T-helper 17 cell (primary cell): ENCODE measurements at regions not wholly inside any gene's neighbourhood (a gene's known extent, or its start where the extent isn't known, plus 50 kb on each side); places are given as distances from the start of the nearest gene placed in this dataset.

Experiments used
- ATAC-seq: fragments of 150-1000 bp; cut with Tn5 transposase; 2 replicates; pipeline ENCODE4 v1.10.0; 2021; ENCODE audit warnings: mild to moderate bottlenecking, moderate library complexity
- DNase-seq, 3 donors: peaks; one replicate each; pipeline versions ENCODE4 v3.0.0 to v3.0.0-alpha.2; 2020 to 2021
- H3K9me3 ChIP-seq: one replicate; pipeline ENCODE4 v1.7.0; 2013; ENCODE audit warnings: low read length, mild to moderate bottlenecking; ENCODE audit not compliant: control insufficient read depth, poor library complexity, severe bottlenecking
- H3K27ac Mint-ChIP-seq: one replicate; pipeline ENCODE4 v1.8.0; 2022; ENCODE audit warnings: mild to moderate bottlenecking, moderate library complexity, mixed read lengths
- H3K27me3 Mint-ChIP-seq: one replicate; pipeline ENCODE4 v1.8.0; 2022; ENCODE audit warnings: mixed read lengths
- H3K36me3 Mint-ChIP-seq: one replicate; pipeline ENCODE4 v1.8.0; 2022; ENCODE audit warnings: low read depth, mixed read lengths
- H3K4me1 Mint-ChIP-seq: one replicate; pipeline ENCODE4 v1.8.0; 2022; ENCODE audit warnings: mild to moderate bottlenecking, mixed read lengths
- H3K4me3 Mint-ChIP-seq: one replicate; pipeline ENCODE4 v1.8.0; 2022; ENCODE audit warnings: mild to moderate bottlenecking, moderate library complexity, mixed read lengths

DNA sequence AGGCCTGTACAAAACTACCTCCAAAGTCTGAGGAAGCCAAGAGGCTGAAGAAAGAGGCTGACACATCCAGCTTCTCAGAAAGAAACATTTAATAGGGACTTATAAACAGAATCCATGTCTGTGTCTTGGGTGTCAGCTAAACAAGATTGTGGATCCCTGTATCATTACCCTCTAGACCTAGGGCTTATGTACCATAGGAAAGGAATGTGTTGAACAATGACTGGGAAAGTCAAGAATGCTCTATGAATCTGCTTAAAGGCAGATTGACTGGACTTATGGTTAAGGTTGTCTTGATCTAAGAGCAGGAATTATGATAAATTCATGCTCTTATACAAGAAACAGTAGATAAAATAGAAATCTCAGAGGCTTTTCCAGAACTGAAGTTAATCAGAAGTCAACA lies 335.7 kb upstream of the RPS23 start:
- Mint-ChIP-seq H3K36me3 (no peaks in the 10 kb centered on the region), H3K4me3 (no peak overlapping the region), H3K27ac (no peak overlapping the region), H3K4me1 (no peaks in the 10 kb centered on the region), H3K27me3 (no peaks in the 10 kb centered on the region)
- no peak for ATAC-seq
- no peaks in the 10 kb centered on the region for H3K9me3 ChIP-seq
- DNase-seq: no peak

DNA sequence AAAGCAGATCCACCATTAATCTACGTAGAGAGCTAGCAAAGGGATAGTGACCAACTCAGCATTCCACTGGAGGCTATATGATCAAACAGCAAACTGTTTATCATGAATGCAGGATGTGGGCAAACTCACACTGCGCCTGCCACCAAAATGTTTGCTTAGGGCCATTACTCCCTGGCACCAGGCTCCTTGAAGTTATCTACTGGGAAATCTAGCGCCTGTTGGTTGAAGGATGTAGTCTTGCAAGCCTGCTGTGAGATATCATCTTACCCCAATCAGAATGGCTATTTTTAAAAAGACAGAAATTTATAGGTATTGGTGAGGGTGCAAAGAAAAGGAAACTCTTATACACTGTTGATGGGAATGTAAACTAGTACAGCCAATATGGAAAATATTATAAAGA lies 332.5 kb upstream of the RPS23 start:
- Mint-ChIP-seq H3K27me3 (no peaks in the 10 kb centered on the region), H3K36me3 (peaks cover 2% of the 10 kb centered on the region), H3K4me3 (no peak overlapping the region), H3K4me1 (no peaks in the 10 kb centered on the region), H3K27ac (no peak overlapping the region)
- no peak for DNase-seq
- no peaks in the 10 kb centered on the region for H3K9me3 ChIP-seq
- ATAC-seq: no peak

DNA sequence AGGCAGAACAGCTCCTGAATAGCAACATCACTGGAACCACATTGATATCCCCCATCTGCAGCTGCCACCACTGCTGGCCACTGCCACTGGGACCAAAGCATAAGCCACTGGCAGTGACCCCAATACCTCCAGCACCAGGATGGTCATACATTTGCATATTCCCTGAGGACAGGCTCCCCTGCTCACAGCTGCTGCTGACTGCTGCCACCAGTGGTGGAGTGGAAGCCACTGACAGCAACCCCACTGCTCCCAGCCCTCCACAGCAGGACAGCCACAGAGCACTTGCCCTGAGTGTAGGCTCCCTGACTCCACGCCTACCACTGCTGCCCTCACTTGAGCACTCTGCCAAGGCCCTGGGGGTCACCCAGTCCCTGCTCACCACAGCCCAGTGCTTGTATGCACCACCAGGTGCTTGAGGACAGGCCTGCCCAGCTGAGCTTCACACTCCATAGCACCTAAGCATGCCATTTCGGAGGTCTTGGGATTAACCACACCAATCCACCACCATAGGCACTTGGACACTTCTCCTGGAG lies 327.4 kb upstream of the RPS23 start:
- H3K4me1 Mint-ChIP-seq: no peaks in the 10 kb centered on the region
- ATAC-seq (no peak), DNase-seq (no peak)
- H3K27me3 Mint-ChIP-seq: peaks cover 14% of the 10 kb centered on the region
- H3K36me3 Mint-ChIP-seq: peaks cover 2% of the 10 kb centered on the region
- no peaks in the 10 kb centered on the region for H3K9me3 ChIP-seq
- no peak overlapping the region for H3K27ac Mint-ChIP-seq
- H3K4me3 Mint-ChIP-seq: no peak overlapping the region

DNA sequence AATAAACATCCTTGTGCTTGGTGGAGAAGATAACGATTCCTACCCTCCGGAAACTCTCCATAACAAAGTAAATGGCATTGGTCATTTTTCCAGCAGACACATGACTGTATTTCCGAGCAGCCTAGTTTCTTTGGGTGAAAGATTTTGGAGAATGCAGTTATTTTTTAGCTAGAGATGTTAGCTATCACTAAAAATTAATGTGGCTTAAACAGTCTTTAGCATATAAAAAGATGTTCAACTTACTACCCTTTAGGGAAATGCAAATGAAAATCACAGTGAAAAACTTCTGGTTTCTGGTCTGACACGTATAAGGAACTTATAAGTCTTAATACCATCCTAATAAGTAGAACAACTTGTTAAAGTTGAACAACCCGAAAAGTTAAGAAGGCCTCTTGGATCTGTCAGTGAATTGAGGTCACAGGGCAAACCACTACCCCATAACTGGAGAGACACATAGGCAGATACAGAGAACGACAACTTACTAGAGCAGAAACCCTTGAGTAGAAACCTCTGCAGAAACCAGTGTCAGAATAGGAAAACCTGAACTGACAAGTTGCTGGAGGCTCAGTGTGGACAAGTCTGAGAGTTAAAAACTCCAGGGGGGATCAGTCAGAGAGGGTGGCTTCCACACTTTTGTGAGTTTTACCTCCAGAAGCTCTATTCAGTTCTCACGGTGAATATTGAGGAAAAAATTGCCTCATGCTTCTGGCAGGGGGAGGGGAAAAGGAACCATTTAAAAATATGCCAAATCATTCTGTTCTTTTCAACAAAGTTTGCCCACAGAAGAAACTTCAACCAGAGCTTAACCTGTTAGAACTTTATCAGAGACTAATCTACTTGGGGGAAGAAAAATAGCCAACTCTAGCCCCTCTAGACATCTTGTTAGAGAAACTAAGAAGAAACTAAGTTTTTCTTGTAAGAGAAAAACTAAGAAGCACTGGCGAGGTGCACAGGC lies 325.2 kb upstream of the RPS23 start:
- H3K9me3 ChIP-seq: no peaks in the 10 kb centered on the region
- ATAC-seq (no peak), DNase-seq (no peak)
- Mint-ChIP-seq H3K4me1 (no peaks in the 10 kb centered on the region), H3K27ac (no peak overlapping the region), H3K4me3 (no peak overlapping the region), H3K27me3 (peaks cover 23% of the 10 kb centered on the region), H3K36me3 (no peaks in the 10 kb centered on the region)

DNA sequence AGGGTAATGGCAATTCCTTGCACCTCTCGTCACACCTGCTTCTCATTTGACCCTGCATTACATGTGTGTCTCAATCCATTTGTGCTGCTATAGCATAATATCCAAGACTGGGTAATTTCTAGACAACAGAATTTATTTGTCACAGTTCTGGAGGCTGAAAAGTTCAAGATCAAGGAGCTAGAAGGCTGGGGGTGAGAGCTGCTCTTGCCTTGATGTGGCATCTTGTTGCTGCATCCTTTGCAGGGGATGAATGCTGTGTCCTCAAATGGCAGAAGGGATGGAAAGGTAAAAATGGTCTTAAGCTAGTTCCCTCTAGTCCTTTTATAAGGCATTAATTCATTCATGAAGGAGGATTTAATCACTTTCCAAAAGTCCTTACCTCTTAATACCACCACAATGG lies 323.7 kb upstream of the RPS23 start:
- DNase-seq (no peak), ATAC-seq (no peak)
- H3K9me3 ChIP-seq: no peaks in the 10 kb centered on the region
- H3K27ac Mint-ChIP-seq: no peak overlapping the region
- H3K4me3 Mint-ChIP-seq: no peak overlapping the region
- no peaks in the 10 kb centered on the region for H3K36me3 Mint-ChIP-seq
- H3K4me1 Mint-ChIP-seq: no peaks in the 10 kb centered on the region
- peaks cover 23% of the 10 kb centered on the region for H3K27me3 Mint-ChIP-seq

DNA sequence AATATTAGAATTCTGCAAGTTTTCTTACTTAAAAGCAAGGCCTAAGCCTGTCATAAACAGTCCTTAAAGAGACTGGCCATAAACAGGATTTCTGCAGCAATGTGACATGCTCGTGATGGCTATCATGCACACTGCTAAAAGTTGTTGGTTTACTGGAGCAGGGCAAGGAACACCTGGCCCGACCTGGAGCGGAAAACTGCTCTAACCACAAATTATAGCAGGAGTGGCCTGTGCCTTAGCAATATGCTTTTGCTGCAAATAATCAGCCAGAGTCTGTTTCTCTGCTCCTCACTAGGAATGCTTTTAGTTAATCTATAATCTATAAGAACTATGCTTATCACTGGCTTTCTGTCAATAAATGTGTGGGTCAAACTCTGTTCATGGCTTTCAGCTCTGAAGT lies 322.9 kb upstream of the RPS23 start:
- H3K4me3 Mint-ChIP-seq: no peak overlapping the region
- ATAC-seq (no peak), DNase-seq (no peak)
- no peak overlapping the region for H3K27ac Mint-ChIP-seq
- peaks cover 23% of the 10 kb centered on the region for H3K27me3 Mint-ChIP-seq
- no peaks in the 10 kb centered on the region for H3K4me1 Mint-ChIP-seq
- no peaks in the 10 kb centered on the region for H3K36me3 Mint-ChIP-seq
- H3K9me3 ChIP-seq: no peaks in the 10 kb centered on the region

DNA sequence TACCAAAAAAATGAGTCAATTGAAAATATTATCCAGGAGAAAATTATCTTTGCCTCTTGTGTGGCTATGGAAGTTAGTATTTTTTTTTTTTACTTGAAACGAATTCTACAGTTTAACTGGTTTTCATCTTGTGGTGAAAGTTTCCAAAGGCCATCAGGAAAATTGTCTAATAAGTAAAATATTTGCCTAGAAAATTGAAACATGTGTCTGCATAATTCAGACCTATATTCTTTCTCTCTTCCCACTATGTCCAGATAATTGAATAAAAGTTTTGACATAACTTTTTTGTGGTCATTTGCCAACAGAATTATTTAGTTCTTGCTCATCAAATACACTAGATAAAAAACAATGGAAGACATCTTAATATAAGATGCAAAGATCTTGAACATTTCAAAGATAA lies 321.5 kb upstream of the RPS23 start:
- no peaks in the 10 kb centered on the region for H3K9me3 ChIP-seq
- H3K4me1 Mint-ChIP-seq: no peaks in the 10 kb centered on the region
- H3K27ac Mint-ChIP-seq: no peak overlapping the region
- H3K4me3 Mint-ChIP-seq: no peak overlapping the region
- peaks cover 34% of the 10 kb centered on the region for H3K27me3 Mint-ChIP-seq
- no peak for DNase-seq
- H3K36me3 Mint-ChIP-seq: no peaks in the 10 kb centered on the region
- no peak for ATAC-seq

DNA sequence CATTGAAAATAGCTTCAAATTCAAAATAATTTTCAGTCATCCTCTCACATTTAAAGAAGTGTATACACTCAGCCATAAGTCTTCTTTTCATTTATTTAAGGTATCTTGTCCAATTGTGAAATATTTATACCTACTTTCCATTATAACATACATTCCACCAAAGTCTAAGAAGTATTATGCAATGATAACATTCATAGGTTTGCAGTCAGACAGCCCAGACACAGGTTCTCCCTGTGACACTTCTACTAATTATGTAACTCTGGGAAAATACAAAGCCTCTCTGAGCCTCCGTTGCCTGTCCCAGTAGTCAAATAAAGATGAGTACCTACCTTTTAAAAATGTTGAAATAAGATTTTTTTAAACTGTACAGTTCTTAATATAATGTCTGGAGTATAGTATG lies 320.9 kb upstream of the RPS23 start:
- Mint-ChIP-seq H3K36me3 (no peaks in the 10 kb centered on the region), H3K4me3 (no peak overlapping the region), H3K27me3 (peaks cover 34% of the 10 kb centered on the region), H3K4me1 (no peaks in the 10 kb centered on the region), H3K27ac (no peak overlapping the region)
- no peak for ATAC-seq
- no peak for DNase-seq
- H3K9me3 ChIP-seq: no peaks in the 10 kb centered on the region

DNA sequence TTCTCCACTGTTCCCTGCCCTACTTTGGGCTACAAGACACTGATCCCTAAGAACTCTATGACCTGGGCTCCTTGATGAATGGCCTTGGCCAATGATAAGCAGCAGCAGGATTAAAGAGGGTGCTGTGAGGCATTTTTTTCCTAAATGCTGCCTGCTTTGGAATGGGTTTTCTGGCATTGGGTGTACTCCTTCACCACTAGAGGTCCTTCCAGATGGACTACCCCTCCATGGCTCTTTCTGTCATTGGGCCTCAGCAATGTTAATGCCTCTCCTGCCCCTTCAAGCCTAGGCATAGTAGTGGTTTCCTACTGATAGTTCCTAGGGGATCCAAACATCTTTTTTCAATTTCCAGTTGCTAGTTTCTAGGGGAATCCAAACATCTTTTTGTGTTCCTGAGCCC lies 319.3 kb upstream of the RPS23 start:
- Mint-ChIP-seq H3K36me3 (no peaks in the 10 kb centered on the region), H3K4me1 (no peaks in the 10 kb centered on the region), H3K27me3 (peaks cover 38% of the 10 kb centered on the region), H3K4me3 (no peak overlapping the region), H3K27ac (no peak overlapping the region)
- no peak for ATAC-seq
- no peaks in the 10 kb centered on the region for H3K9me3 ChIP-seq
- no peak for DNase-seq

DNA sequence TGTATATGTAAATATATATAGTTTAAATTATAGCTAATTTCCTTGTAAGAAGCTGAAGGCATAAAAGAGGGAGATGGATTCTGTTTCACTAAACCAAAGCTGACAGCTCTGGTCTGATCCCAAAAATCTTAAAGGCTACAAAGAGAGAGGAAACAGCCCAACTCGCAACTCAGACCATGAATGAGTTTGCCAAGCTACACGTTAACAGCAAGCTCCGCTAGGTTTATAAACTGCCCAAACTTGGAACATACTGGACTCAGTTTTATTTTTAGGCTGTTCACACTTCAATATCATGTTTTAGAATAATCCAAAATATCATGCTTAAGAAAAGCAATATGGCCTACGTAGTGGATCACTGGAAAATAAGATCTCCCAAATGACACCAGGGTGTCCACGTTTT lies 318.3 kb upstream of the RPS23 start:
- Mint-ChIP-seq H3K36me3 (no peaks in the 10 kb centered on the region), H3K4me1 (no peaks in the 10 kb centered on the region), H3K4me3 (no peak overlapping the region), H3K27ac (no peak overlapping the region), H3K27me3 (peaks cover 33% of the 10 kb centered on the region)
- ATAC-seq (no peak), DNase-seq (no peak)
- no peaks in the 10 kb centered on the region for H3K9me3 ChIP-seq

DNA sequence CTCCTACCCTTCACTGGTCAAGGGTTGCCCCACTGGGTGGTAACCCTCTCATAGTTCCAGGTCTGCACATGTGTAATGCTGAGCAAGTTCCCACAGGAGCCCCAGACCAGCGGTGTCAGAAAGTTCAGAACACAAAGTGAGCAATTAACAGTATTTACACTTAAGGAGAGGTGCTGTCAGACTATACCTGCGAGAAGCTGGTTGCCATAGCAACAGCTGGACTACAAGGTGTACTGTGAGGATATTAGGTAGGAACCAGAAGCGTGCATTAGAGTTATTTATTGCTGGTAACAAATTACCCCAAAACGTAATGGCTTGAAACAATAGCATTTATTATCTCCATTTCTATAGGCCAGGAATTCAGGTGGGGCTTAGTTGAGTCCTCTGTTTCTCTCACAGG lies 317.0 kb upstream of the RPS23 start:
- H3K4me1 Mint-ChIP-seq: no peaks in the 10 kb centered on the region
- no peaks in the 10 kb centered on the region for H3K36me3 Mint-ChIP-seq
- H3K27me3 Mint-ChIP-seq: peaks cover 25% of the 10 kb centered on the region
- no peak overlapping the region for H3K27ac Mint-ChIP-seq
- no peak for ATAC-seq
- no peaks in the 10 kb centered on the region for H3K9me3 ChIP-seq
- DNase-seq: no peak
- no peak overlapping the region for H3K4me3 Mint-ChIP-seq

DNA sequence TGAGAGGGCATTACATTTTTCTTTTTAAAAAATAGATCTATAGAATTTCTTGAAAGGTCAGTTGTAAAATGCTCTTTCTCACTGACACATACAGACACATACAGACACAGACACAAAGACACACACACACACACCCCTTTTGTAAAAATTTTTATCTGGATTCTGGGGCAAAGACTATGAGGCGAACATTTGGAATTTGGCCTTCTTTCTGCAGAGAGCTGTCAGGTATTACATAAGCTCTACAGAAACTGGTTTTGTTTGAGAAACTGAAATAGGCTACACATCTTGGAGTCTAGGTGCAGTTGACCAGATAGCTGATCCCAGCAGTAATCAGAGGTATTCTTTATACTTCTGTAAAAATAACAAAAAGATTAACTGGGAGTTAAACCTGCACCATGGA lies 315.9 kb upstream of the RPS23 start:
- H3K36me3 Mint-ChIP-seq: no peaks in the 10 kb centered on the region
- no peak overlapping the region for H3K4me3 Mint-ChIP-seq
- H3K27ac Mint-ChIP-seq: no peak overlapping the region
- no peaks in the 10 kb centered on the region for H3K9me3 ChIP-seq
- no peaks in the 10 kb centered on the region for H3K4me1 Mint-ChIP-seq
- no peak for DNase-seq
- no peak for ATAC-seq
- peaks cover 19% of the 10 kb centered on the region for H3K27me3 Mint-ChIP-seq

DNA sequence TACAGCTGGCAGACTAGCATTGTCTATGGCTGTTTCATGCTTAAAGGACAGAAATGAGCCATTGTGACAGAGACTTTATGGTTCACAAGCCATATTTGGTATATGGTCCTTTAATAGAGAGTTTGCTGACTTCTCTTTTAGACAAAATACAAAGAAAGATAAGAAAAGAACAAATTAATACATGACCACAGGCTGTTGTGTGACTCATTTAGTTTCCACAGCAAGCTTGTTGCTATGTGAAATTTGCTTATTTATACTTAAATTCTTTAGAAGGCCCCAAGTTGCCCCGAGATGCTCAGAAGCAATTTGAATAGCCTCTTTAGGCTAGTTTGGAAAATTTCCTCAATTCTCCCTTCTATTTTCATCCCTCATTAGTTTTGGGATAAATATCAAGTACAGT lies 315.3 kb upstream of the RPS23 start:
- Mint-ChIP-seq H3K27me3 (peaks cover 19% of the 10 kb centered on the region), H3K27ac (no peak overlapping the region), H3K36me3 (no peaks in the 10 kb centered on the region), H3K4me1 (no peaks in the 10 kb centered on the region), H3K4me3 (no peak overlapping the region)
- ATAC-seq (no peak), DNase-seq (no peak)
- no peaks in the 10 kb centered on the region for H3K9me3 ChIP-seq

DNA sequence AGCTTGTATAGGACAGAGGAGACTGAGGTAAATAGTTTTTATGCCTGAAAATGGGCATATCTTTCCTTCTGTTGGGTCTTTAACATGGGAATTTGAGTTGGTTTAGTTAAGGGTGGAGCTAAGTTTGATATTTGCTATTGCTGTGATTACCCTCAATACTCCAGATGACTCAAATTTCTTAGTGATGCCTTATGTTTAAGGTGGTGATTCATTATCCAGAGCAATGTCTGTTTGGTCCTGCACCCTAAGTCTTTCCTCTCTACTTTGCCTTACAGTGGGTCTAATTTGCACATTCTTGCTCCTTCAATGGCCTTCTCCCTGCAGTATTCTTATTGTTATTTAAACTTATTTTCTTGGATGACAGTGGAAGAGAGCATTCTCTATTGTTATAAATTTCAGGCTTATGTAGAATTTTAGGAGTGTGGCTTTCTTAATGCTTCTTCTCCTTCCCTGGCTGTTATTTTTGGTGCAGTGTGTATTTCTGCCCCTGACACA lies 312.9 kb upstream of the RPS23 start:
- Mint-ChIP-seq H3K4me1 (no peaks in the 10 kb centered on the region), H3K27ac (no peak overlapping the region), H3K27me3 (peaks cover 19% of the 10 kb centered on the region), H3K36me3 (no peaks in the 10 kb centered on the region), H3K4me3 (no peak overlapping the region)
- DNase-seq: no peak
- no peak for ATAC-seq
- H3K9me3 ChIP-seq: no peaks in the 10 kb centered on the region
